Ectodermal cell (in vitro differentiated cells): ENCODE measurements at regions not wholly inside any gene's neighbourhood (a gene's known extent, or its start where the extent isn't known, plus 50 kb on each side); places are given as distances from the start of the nearest gene placed in this dataset.

Source experiments
- H3K27ac ChIP-seq: 2 replicates; pipeline ENCODE4 v1.7.0; 2013; ENCODE audit warnings: mild to moderate bottlenecking, low read depth, low read length; ENCODE audit not compliant: insufficient read depth, poor library complexity, severe bottlenecking
- H3K27me3 ChIP-seq: 2 replicates; pipeline ENCODE4 v1.7.0; 2013; ENCODE audit warnings: mild to moderate bottlenecking, low read length; ENCODE audit not compliant: insufficient read depth, control insufficient read depth, poor library complexity, severe bottlenecking
- H3K36me3 ChIP-seq: one replicate; pipeline ENCODE4 v1.7.0; 2013; ENCODE audit warnings: low read length; ENCODE audit not compliant: control insufficient read depth, insufficient read depth
- H3K4me1 ChIP-seq: one replicate; pipeline ENCODE4 v1.7.0; 2013; ENCODE audit warnings: low read length; ENCODE audit not compliant: control insufficient read depth, insufficient read depth
- H3K4me3 ChIP-seq: 2 replicates; pipeline ENCODE4 v1.7.0; 2013; ENCODE audit warnings: low read depth, low read length, control low read depth; ENCODE audit not compliant: insufficient read depth
- H3K9me3 ChIP-seq: 2 replicates; pipeline ENCODE4 v1.7.0; 2013; ENCODE audit warnings: mild to moderate bottlenecking, low read length, moderate library complexity; ENCODE audit not compliant: control insufficient read depth
- WGBS, 2 experiments: methylation state at CpG; one replicate each; pipeline ENCODE4 v1.1.7; 2013; ENCODE audit warnings: missing lambda C conversion rate in 2 of 2; 5-methylcytosine and 5-hydroxymethylcytosine counted together

GRCh38 chrX:720825-721224 is 90.2 kb downstream of the SHOX start:
- H3K9me3 ChIP-seq = no peaks in the 10 kb centered on the region
- no peak overlapping the region for H3K4me3 ChIP-seq
- WGBS, 2 experiments = 93 to 94% methylated on average over 9 of the region's 9 CpGs
- H3K4me1 ChIP-seq = no peaks in the 10 kb centered on the region
- H3K27ac ChIP-seq = no peak overlapping the region
- H3K27me3 ChIP-seq = no peaks in the 10 kb centered on the region
- H3K36me3 ChIP-seq = no peaks in the 10 kb centered on the region

DNA sequence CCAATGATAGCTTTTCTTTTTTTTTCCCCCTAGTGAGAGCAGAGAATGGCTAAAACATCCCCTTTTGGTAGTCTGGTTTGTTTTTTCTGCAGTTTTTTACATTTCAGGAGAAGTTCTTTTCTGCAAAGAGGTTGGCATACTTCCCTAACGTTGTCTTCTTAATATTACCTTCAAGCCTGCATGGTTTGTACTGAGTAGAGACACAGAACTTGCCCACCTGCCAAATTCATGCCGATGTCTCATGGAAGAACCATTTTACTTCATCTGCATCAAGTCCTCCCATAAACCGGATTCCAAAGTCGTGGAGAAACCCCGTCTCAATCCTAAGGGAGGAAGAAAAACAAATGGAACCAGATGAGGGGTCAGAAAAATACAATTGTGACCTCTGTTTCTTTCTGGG is 89.7 kb downstream of the SHOX start:
- H3K27ac ChIP-seq = no peak overlapping the region
- no peaks in the 10 kb centered on the region for H3K36me3 ChIP-seq
- WGBS, 2 experiments = 82 to 91% methylated on average over 5 of the region's 5 CpGs
- H3K9me3 ChIP-seq = no peaks in the 10 kb centered on the region
- H3K4me3 ChIP-seq = no peak overlapping the region
- H3K4me1 ChIP-seq = no peaks in the 10 kb centered on the region
- no peaks in the 10 kb centered on the region for H3K27me3 ChIP-seq

- Histone ChIP-seq H3K36me3 (no peaks in the 10 kb centered on the region), H3K4me1 (no peaks in the 10 kb centered on the region), H3K9me3 (peaks cover 5% of the 10 kb centered on the region), H3K27me3 (no peaks in the 10 kb centered on the region), H3K4me3 (no peak overlapping the region), H3K27ac (no peak overlapping the region)
- WGBS, 2 experiments = 67 to 72% methylated on average over 3 of the region's 3 CpGs
Measured at GRCh38 chrX:716136-716535, 85.5 kb downstream of the SHOX start.

DNA sequence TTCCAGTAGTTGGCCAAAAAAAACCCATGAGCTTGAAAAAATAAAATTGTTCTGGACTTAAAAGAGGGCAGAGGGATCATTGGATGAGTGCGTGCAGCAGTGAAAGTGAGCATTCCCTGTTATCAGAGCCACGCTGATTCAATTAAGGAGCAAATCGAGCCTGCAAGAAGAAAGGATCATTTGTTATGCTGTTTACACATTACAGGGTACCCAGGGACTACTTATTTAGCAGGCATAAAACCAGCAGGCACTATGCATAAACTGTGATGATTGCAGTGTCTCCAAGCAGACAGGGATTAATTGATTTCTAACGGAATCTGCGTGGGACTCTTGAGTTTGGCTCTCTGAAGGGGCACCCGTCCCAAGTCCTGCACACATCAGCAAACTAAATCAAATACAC is 83.5 kb downstream of the SHOX start:
- Histone ChIP-seq H3K9me3 (peaks cover 5% of the 10 kb centered on the region), H3K27me3 (no peaks in the 10 kb centered on the region), H3K4me3 (no peak overlapping the region), H3K36me3 (no peaks in the 10 kb centered on the region), H3K4me1 (no peaks in the 10 kb centered on the region), H3K27ac (no peak overlapping the region)
- WGBS, 2 experiments = 79 to 83% methylated on average over 6 of the region's 6 CpGs
